A673 (cell line): ENCODE measurements at regions not wholly inside any gene's neighbourhood (a gene's known extent, or its start where the extent isn't known, plus 50 kb on each side); places are given as distances from the start of the nearest gene placed in this dataset.

Source experiments
- CTCF ChIP-seq: fragments of 300-800, 200-600 bp; sonication (generic); conservative IDR thresholded peaks from 2 replicates; pipeline ENCODE4 v1.5.1; 2017; ENCODE audit warnings: low read depth, mild to moderate bottlenecking, antibody characterized with exemption, low read length, moderate library complexity, mixed read lengths
- EZH2 ChIP-seq: fragments of 200-600 bp; sonication (generic); IDR thresholded peaks from 2 replicates; pipeline ENCODE4 v1.6.1; 2017; ENCODE audit warnings: borderline replicate concordance, low read depth, mild to moderate bottlenecking, mixed read lengths, antibody characterized with exemption, low read length; ENCODE audit not compliant: poor library complexity, severe bottlenecking

- TF ChIP-seq CTCF (no peak), EZH2 (no peak)
These were observed 243.2 kb upstream of the BMP2 start for GRCh38 chr20:6524305-6524704.
